ENCODE measurements at regions not wholly inside any gene's neighbourhood (a gene's known extent, or its start where the extent isn't known, plus 50 kb on each side); places are given as distances from the start of the nearest gene placed in this dataset.
"Not testable (repeated sequence)": the region's sequence is repeated elsewhere in the genome, so short reads cannot be mapped to it uniquely, and the experiment has no call there.

DNA sequence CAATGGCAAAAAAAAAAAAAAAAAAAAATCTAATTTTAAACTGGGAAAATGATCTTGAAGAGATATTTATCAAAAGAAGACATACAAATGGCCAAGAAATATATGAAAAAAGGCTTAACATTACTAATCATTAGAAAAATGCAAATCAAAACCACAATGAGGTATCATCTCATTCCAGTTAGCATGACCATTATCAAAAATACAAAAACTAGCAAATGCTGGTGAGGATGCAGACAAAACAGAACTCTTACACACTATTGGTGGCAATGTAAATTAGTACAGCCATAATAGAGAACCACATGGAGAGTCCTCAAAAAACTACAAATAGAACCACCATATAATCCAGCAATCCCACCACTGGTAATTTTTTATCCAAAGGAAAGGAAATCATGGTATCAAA, 489.6 kb downstream of the TNS3 start:
- FAIRE-seq, result no peak

DNA sequence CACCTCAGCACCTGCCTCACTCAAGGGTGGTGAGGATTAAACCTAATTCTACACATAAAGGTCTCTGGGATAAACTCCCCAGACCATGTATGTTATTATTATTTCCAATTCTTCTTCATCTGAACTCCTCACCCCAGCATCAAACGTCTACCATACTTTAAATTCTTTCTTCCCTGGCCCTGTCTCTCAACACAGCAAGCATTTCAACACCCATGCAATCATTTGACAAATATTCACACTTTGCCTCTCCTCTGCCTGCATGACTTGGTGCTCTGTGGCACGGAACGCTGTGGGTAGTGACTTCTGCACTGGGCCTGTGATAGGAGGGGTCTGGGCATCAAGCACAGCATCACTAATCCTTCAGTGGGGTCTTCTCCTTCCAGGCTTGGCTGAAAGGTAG, 490.8 kb downstream of the TNS3 start:
- FAIRE-seq, result peak; percentile 73

More for the DNA sequence above, 489.6 kb downstream of the TNS3 start:
- DNase-seq (ENCODE audit: low spot score), result no peak

DNA sequence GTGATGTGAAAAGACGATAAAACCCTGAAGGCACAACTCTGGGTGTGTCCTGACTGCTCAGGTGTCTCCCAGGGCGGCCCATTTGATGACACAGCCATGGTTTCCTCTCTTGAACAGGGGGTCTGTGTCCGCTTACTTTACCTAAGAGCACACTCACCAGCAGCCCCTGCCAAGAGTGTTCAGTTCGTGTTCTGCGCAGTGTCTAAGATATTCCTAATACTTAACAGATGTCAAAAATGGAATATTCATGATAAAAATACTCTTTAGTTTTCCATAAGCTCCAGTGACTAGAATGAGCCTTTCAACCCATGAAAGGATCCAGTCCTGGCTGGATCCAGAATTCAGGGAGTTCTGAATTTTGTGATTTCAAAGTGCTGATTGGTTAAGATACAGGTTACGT, 492.4 kb downstream of the TNS3 start:
- DNase-seq (ENCODE audit: low spot score), result no peak
- FAIRE-seq, result no peak

More for the DNA sequence above, 490.8 kb downstream of the TNS3 start:
- DNase-seq (ENCODE audit: low spot score), result peak; percentile 69

DNA sequence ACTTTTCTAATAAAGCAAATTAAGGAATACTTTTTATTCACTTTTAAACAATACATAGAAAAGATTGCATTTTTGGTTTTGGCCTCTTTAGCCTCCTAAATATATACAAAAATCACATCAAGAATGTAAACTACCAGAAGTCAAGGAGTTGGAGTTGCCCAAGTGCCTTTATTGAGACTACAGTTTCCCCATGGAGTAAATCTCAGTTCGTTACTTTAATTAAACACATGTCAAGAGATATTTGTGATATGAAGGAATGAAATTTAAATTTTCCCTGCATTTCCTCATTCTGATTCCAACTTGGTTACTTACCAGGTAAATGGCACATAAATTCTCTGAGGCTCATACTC, 492.9 kb downstream of the TNS3 start:
- FAIRE-seq, result no peak

DNA sequence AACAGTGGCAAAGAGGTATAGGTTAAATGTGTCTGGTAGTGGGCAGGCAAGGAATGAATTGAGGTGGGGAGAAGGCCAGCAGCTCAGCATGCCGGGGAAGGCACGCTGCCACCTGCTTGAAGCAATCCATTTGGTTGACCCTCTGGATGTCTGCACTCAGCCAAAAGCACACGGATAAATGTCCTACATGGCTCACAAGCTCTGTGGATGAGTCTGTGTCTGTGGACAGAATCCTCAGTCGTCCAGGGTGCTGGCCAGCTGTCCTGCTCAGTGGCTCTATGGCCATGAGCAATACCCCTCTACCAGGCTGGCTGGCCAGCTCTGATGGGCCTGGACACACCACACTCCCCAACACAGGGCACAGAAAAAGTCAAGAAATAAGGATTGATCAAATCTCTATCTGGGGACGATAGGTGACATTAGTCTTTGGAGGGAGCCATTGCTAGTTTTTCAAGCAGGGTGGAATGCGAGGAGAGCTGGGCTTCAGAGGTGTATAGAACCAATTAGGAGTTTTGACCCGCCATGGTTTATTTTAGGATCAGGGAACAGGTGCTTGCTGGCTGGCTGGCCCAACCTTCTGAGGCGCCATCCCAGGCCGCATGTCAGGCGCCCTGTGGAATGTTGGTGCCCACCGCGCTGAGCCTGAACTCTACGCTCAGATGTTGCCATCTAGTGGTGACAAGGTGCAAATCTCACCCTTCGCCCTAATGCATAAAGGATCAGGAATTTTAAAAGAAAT, 493.4 kb downstream of the TNS3 start:
- peak; percentile 83 for FAIRE-seq
- peak; percentile 59 for DNase-seq (ENCODE audit: low spot score)

More for the DNA sequence above, 492.9 kb downstream of the TNS3 start:
- no peak for DNase-seq (ENCODE audit: low spot score)

DNA sequence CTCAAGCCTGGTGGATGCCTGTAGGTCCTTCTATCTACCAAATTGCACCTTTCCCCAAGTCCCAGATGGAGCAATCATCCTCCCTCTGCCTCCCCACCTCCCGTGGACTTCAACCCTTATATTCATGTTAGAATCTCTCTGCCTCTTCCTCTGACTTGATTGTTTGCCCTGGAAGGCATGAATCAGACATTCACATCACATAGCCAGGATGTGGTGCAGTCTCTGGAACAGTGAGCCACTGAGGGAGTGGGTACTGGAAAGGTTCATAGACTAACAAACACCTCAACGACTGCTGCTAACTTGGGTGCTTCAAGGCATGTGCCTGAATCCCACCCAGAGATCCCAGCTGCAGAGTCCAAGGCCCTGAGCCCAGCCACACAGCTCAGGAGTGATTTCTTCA, 494.0 kb downstream of the TNS3 start:
- FAIRE-seq (peak; percentile 92), DNase-seq (ENCODE audit: low spot score) (peak; percentile 90)

DNA sequence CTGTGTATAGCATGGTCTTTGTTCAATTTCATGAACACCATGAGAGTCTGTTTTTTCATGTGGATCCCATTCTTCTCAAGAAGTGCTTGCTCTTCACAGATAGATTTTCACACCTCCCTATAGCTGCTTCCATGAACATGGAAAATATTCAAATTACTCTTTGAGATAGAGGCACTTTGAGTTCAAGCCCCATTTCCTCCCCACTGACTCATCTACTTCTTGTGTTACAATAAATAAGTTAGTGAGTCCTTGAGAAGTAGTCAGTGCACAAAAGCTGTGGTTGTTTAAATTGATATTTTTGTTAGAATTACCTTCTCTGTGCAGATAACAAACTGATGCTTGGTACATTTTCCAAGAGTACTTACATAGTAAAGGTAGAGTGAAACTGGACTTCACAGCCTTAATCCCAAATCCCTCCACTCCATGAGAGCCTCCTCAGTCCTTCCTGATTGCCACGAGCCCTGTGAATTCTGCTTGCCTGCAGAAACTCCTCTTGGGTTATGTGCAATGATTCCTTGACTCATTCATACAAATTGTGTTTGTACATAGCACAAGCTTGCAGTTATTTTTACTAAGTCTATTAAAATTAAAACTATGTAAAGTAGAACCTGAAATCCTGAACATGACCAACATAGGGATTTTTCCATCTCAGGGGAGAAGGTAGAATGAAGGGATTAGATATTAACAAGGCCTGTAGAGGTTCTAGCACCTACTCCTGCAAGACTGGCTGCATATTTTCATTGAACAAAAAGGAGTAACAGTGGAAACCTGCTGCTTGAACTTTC, 496.2 kb downstream of the TNS3 start:
- DNase-seq (ENCODE audit: low spot score), result no peak

DNA sequence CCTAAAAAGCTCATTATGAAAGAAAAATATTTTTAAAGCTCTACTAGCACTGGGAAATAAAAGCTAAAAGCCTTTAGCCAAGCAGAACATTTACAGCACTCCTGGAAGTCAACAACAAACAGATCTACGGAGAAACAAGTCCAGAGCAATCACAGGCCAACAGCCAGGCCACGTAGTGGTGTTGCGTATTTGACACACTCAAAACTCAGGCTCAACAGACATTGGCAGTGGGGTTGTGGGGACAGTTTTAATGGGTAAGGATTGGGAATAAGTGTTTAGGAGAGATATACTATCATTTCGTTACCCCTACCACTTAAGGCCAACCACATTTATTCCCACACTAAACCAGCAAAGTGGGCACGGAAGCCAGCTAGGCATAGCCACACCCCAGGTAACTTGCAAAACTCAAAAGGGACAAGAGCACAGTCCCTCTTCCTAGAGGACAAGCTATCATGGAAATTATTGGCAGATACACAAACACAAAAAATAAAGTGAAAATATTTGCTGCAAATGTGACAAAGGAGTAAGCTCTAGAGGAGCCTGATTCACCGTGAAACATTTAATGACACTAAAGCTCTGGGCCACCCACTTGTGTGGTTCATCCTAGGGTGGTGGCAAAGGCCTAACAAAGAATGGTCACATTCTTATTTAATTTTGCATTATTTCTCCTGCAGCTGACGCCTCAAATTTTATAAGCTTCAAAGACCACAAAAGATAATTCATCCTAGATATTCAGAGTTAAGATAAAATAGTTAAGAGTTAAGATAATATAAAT, 498.2 kb downstream of the TNS3 start:
- FAIRE-seq (no peak), DNase-seq (ENCODE audit: low spot score) (no peak)

More for the DNA sequence above, 496.2 kb downstream of the TNS3 start:
- no peak for FAIRE-seq

DNA sequence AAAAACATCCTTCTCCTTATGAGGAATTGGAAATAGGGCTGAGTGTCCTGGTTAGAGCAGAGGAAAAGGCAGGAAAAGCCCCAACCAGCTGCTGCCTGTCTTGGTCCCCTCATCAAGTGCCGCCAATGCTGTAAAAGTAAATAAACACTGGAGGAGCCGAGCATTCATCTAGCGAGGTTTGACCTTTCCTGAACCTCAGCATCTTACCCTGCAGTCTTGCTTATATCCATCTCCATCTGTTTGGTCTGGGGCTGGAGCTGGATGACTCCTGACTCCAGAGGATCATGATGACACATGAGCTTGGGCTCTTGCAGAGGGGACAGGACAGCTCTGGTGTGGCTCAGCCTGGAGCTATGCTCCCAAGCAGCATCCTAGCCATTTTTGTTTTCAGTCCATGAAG, 501.1 kb downstream of the TNS3 start:
- FAIRE-seq (no peak), DNase-seq (ENCODE audit: low spot score) (no peak)

DNA sequence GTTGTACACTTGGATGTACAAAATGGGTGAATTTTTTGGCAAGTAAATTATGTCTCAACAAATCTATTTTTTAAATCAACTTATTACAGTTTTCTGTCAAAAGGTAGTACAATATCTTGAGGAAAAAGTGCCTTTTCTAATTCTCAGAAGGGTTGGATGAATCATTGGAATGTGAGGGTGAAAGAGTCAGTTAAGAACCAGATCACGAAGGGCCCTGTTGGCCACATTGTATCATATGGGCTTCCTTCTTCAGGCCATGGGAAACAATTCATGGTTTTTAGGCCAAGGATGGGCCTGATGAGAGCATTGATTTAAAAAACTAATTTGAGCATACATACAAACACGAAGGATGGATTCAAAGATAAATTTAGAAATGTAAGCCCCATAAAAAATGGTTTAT, 503.7 kb downstream of the TNS3 start:
- FAIRE-seq (no peak), DNase-seq (ENCODE audit: low spot score) (no peak)

DNA sequence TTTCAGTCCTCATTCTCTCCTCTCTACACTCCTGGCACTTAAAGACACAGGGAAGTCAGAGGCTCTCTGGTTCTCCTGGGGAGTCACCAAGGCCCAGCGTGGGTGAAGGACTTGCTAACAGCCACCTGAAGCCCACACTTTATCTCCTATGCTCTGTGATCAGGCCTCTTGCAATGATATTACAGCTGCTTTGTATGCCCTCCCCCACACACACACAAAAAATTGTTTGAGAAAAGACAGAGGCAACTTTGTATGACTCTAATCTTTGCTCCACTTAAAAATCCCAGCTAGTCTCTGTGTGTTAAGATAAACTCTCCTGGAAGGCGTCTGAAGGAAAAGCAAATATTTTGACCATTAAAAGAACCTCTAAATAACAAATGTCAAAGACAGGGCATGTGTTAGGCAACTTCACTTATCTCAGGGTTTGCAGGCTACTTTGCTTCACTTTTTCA, 507.2 kb downstream of the TNS3 start:
- FAIRE-seq (no peak), DNase-seq (ENCODE audit: low spot score) (no peak)

DNA sequence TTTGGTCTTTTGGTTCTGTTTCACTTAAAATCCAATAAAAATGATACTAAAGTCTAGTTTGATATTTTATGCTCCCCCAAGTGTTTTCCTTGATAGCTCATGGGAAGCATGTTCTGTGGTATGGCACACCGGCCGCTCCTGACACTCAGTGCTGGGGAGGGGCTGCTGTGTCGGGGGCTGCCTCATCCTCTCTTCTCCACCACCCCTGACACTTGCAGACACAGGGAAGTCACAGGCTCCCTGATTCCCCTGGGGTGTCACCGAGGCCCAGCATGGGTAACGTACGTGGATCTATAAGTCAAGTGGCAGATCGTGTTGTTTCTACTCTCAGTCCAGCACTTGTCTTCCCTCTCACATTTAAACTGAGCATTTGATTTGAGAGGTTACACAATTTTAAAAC, 508.6 kb downstream of the TNS3 start:
- FAIRE-seq, result no peak
- no peak for DNase-seq (ENCODE audit: low spot score)

DNA sequence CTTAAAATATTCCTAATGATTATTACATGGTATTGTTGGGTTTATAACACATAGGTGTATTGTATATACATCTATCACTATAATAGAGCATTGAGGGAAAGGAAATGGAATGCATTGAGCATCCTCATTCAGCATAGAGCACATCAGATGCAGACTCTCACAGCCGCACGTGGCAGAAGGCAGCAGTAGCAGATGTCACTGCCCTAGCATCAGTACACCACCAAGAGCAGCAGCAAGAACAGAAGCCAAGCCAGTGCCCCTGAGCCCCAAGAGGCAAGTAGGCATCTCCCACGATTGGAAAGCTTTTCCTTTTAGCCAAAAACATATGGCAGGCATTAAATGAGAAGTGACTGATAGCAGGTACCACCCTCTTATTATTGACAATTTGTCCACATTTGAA, 510.0 kb downstream of the TNS3 start:
- no peak for DNase-seq (ENCODE audit: low spot score)
- no peak for FAIRE-seq

DNA sequence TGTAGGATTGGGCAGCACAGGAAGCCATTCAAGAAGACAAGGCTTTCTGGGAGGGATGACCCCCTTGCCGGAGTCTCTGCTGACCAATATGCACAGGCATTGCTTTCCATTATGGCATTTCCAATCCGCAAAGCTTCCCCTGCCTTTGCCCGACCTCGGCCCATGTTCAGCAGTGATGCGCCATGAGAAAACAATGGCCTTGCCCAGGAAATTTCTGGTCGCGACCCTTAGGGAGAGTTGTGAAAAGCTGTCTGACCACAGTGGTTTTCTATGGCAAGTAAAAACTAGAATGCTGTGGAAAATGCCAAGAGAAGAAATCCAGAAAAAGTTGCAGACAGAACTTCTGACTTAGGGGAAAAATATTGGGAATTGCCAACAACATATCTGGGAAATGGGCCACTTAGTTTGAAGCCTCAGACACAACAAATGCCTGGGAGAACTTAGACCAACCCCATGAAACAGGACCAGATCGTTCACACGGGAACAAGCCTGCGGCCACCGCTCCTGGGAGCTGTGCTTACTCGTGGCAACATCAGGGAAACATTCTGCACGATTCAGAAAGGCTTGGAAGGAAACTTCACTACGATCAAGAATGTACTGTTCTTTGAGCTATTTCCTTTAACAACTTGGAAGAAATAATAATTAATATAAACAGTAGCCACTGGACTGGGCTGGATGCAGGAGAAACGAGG, 512.4 kb downstream of the TNS3 start:
- DNase-seq (ENCODE audit: low spot score) (no peak), FAIRE-seq (no peak)

DNA sequence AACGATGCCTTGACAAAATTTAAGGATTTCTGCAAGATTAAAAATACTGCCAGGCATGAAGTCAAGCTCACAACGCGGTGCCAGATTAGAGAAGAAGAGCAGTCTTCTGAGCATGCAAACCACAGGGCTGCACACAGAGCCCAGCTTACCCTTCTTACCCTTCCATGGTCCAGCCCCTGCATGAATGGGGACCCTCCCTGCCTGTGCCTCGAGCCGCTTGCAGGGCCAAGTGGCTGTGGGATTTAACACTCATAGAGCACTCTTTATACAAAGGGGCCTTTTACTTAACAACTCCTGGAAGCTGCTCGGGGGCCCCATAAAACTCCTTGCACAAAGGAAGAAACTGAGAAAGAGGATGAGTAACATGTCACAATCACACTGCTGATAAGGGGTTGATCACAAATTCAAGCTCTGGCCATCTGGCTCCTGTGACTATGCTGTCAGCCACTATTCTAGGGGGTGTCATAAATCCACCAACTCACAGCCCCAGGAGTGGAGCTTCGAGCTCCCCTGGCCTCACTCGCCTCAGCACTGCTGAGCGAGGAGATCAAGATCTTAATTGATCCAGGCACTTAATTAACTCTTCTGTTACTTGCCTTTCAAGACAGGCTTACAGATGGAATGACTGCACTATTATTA, 514.8 kb downstream of the TNS3 start:
- no peak for FAIRE-seq
- no peak for DNase-seq (ENCODE audit: low spot score)

DNA sequence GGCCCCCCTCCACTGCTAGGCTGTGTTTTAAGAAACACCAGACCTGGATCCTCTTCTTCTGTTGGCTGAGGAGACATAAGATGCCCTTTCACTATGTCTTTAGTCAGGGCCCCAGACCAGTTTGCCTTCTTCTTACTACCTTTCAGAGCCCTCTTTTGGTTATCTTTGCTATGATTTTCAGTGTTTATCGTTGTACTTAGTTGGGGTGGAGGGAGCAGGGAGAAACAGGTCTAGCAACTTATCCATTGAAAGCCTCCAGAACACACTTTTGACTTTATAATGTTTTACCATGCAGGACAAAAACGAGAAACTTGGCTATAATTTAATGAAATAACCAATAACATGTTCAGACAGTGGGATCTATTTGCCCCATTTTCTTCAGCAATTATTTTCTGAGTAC, 525.2 kb downstream of the TNS3 start:
- DNase-seq (ENCODE audit: low spot score) (no peak), FAIRE-seq (no peak)

DNA sequence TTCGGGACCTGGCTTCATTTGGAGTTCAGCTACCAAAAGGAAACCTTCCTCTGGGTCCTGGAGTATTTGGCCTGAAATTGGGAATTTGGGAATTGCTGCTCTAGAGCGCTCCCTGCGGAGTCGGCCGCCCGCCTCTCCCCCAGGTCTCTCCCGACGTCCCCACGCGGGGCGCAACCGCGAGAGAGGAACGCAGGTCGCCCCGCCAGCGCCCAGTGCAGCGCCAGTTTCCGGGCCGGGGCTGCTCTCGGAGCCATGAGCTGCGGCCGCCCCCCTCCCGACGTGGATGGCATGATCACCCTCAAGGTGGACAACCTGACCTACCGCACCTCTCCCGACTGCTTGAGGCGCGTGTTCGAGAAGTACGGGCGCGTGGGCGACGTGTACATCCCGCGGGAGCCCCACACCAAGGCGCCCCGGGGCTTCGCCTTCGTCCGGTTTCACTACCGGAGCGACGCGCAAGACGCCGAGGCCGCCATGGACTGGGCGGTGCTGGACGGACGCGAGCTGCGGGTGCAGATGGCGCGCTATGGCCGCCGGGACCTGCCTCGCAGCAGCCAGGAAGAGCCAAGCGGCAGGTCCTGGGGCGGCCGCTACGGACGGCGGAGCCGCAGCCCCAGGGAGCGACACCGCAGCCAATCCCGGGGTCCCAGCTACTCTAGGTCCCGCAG, 529.2 kb downstream of the TNS3 start:
- FAIRE-seq; DNase-seq (ENCODE audit: low spot score): not testable (repeated sequence)

DNA sequence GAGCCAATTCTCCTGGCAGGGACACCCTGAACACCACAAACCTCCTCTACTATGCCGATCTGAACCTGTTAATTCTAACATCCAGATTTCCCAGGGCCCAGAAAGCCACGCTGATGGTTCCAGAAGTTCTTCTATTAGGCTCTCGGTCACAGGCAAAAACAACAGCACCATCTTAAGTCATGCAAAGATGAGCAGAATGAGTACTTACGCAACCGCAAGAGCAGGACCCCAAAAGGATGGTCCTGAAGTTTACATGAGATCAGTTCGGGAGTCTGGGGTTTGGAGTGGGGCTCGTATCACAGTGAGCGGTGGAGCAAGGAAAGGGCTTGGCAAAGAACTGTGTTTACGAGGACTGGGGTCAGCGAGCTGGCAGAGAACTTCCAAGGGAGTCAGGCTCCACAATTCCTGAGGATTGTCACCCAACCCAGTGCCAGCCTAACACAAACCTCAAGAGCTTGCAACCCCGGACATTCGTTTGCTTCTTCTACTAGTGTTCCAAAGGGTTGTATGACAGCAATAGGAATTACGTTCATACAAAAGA, 532.6 kb downstream of the TNS3 start:
- DNase-seq (ENCODE audit: low spot score) (no peak), FAIRE-seq (no peak)

DNA sequence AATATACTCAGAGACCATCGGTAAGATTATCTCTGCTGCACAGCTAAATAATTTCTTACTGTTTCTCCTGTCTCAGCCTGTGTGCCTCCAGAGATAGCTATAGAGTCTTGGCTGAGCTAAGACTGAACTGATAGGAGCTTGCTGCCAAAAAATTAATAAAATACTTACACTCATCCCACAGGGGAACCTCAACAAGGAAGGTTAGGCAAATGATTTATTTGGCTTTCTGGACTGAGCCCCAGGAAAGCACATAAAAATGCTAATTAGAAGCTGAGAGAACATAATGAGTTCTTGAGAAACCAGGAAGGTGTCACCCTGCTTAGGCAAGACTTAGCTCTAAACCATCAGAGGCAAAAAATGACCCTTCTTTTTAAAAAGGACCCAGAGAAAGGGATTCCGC, 534.5 kb downstream of the TNS3 start:
- DNase-seq (ENCODE audit: low spot score) (no peak), FAIRE-seq (no peak)

DNA sequence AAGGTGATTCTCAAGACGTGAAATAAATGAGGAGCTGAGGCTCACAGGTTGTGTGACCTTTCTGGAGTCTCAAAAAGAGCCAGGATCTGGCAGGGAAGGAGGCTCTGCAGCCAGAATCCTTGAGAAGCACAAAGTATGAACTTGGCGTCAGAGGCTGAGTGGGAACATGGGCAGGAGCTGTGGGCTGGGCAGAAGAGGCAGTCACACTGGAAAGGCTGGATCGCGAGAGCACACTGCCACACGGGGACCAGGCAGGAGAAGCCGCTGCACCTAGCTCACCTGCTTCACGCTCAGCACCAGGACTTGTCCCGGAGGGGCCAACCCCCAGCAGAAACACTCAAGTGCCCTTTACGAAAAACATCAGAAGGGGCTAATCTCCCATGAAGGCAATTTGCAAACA, 535.0 kb downstream of the TNS3 start:
- no peak for DNase-seq (ENCODE audit: low spot score)
- FAIRE-seq, result no peak
